ENCODE measurements at regions not wholly inside any gene's neighbourhood (a gene's known extent, or its start where the extent isn't known, plus 50 kb on each side); places are given as distances from the start of the nearest gene placed in this dataset.

DNA sequence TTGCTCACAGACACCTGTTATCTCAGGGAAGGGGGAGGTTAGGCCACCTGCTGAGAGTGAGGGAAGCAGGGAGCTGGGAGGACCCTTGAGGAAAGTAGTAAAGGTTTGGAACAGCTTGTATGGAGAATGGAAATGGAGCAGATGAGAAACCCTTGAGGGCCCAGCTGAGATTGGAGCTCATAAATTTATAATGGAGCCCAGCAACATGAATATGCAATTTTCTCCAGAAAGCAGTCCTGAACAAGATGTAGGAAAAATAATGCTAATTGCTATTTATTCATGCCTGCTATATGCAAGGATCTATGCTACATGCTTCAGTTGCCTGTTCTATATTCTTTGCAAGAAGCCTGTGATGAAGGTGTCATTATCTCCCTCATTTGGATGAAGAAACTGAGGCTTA, 67.5 kb upstream of the LEF1 start:
- TF ChIP-seq POLR2A (IDR thresholded peaks at IDR 0.05; ENCODE audit: extremely low read depth, insufficient read length) (no peak), MAX (IDR thresholded peaks at IDR 0.05; ENCODE audit: low read depth, low read length) (no peak)
- TF ChIP-seq, protein P1, sequence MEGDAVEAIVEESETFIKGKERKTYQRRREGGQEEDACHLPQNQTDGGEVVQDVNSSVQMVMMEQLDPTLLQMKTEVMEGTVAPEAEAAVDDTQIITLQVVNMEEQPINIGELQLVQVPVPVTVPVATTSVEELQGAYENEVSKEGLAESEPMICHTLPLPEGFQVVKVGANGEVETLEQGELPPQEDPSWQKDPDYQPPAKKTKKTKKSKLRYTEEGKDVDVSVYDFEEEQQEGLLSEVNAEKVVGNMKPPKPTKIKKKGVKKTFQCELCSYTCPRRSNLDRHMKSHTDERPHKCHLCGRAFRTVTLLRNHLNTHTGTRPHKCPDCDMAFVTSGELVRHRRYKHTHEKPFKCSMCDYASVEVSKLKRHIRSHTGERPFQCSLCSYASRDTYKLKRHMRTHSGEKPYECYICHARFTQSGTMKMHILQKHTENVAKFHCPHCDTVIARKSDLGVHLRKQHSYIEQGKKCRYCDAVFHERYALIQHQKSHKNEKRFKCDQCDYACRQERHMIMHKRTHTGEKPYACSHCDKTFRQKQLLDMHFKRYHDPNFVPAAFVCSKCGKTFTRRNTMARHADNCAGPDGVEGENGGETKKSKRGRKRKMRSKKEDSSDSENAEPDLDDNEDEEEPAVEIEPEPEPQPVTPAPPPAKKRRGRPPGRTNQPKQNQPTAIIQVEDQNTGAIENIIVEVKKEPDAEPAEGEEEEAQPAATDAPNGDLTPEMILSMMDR (IDR thresholded peaks at IDR 0.05; ENCODE audit: low read depth, low read length), result no peak

Data from NB4 (cell line).